Activated CD8-positive, alpha-beta T cell treated with anti-CD3 and anti-CD28 coated beads, Interleukin-2, amount 10 ng/mL, durations not matched to agents 7 days and 5 days (primary cell): ENCODE measurements at regions not wholly inside any gene's neighbourhood (a gene's known extent, or its start where the extent isn't known, plus 50 kb on each side); places are given as distances from the start of the nearest gene placed in this dataset.

ENCODE experiments used
- ATAC-seq: fragments of 150-1000 bp; cut with Tn5 transposase; one replicate; pipeline ENCODE4 v1.10.0; 2021; ENCODE audit warnings: moderate library complexity
- CTCF ChIA-PET: fragments of 350-600 bp; sonication (Branson Sonifier 250); formaldehyde crosslinking; loops from one replicate; lab custom pipeline; 2021; ENCODE audit warnings: antibody characterized with exemption; lab: Charles Lee
- POLR2A ChIA-PET: fragments of 350-600 bp; sonication (Branson Sonifier 250); formaldehyde crosslinking; loops from one replicate; lab custom pipeline; 2021; ENCODE audit warnings: antibody characterized with exemption; lab: Charles Lee
- DNase-seq: peaks from one replicate; pipeline ENCODE4 v3.0.0-alpha.2; 2020
- H3K27ac Mint-ChIP-seq: one replicate; pipeline ENCODE4 v1.8.0; 2021; ENCODE audit warnings: mild to moderate bottlenecking, mixed read lengths
- H3K27me3 Mint-ChIP-seq: one replicate; pipeline ENCODE4 v1.8.0; 2021; ENCODE audit warnings: low read depth, mixed read lengths
- H3K36me3 Mint-ChIP-seq: one replicate; pipeline ENCODE4 v1.8.0; 2021; ENCODE audit warnings: low read depth, mixed read lengths
- H3K4me1 Mint-ChIP-seq: one replicate; pipeline ENCODE4 v1.8.0; 2021; ENCODE audit warnings: low read depth, mixed read lengths
- H3K4me3 Mint-ChIP-seq: one replicate; pipeline ENCODE4 v1.8.0; 2021; ENCODE audit warnings: mild to moderate bottlenecking, mixed read lengths
- H3K9me3 Mint-ChIP-seq: one replicate; pipeline ENCODE4 v1.8.0; 2022; ENCODE audit warnings: mixed read lengths; ENCODE audit not compliant: insufficient read depth

DNA sequence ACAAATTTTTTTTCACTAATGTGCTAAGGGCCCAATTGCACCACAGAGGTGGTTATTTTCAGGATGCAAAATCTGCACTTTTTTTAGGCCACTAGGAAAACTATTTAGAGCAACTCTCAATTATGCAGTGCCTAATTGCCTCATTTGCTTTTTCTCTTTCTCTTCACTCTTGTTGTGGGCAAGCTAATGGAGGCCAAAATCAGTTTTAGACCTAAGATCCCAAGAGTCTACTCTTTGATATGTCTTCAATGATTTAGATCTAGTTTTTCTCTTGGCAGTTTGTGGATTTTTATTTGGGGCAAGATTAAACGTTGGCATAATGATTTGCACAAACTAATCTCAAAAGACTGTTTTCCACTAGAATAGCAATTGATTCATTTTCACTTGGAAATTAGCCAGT is 1996.9 kb downstream of the LRRC4C start:
- H3K4me1 Mint-ChIP-seq, result no peaks in the 10 kb centered on the region
- no peak for ATAC-seq
- peaks cover 22% of the 10 kb centered on the region for H3K9me3 Mint-ChIP-seq
- ChIA-PET CTCF (no interaction called here), POLR2A (no interaction called here)
- no peak for DNase-seq
- H3K27ac Mint-ChIP-seq, result no peak overlapping the region
- H3K4me3 Mint-ChIP-seq, result no peak overlapping the region
- no peaks in the 10 kb centered on the region for H3K27me3 Mint-ChIP-seq
- H3K36me3 Mint-ChIP-seq, result no peaks in the 10 kb centered on the region

GRCh38 chr11:39461066-39461465 is 1998.4 kb downstream of the LRRC4C start:
- H3K4me1 Mint-ChIP-seq, result no peaks in the 10 kb centered on the region
- H3K9me3 Mint-ChIP-seq, result peaks cover 15% of the 10 kb centered on the region
- H3K27ac Mint-ChIP-seq, result no peak overlapping the region
- no peaks in the 10 kb centered on the region for H3K36me3 Mint-ChIP-seq
- ATAC-seq, result no peak
- CTCF ChIA-PET, result no interaction called here
- no peak for DNase-seq
- POLR2A ChIA-PET, result no interaction called here
- H3K4me3 Mint-ChIP-seq, result no peak overlapping the region
- H3K27me3 Mint-ChIP-seq, result no peaks in the 10 kb centered on the region

DNA sequence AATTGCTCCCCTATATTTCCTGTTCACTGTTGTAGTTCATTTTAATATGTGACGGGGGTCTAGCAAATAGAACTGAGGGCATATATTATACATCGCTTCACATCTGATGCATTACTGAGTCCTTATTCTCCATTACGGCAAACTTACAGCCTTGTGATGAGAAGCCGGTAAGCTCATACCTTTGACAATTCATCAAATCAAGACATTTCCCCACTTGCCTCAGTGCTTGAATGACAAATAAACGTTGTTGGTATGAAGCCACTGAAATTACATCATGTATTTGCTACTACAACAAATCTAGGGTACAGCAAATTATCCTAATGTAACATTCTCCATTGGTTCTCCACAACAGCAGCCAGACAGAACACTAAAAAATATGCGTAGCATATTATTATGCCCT is 1999.8 kb downstream of the LRRC4C start:
- ChIA-PET POLR2A (no interaction called here), CTCF (no interaction called here)
- ATAC-seq (no peak), DNase-seq (no peak)
- Mint-ChIP-seq H3K36me3 (no peaks in the 10 kb centered on the region), H3K4me1 (no peaks in the 10 kb centered on the region), H3K27ac (no peak overlapping the region), H3K9me3 (peaks cover 7% of the 10 kb centered on the region), H3K27me3 (no peaks in the 10 kb centered on the region), H3K4me3 (no peak overlapping the region)

- ChIA-PET CTCF (no interaction called here), POLR2A (no interaction called here)
- no peak for ATAC-seq
- Mint-ChIP-seq H3K4me3 (no peak overlapping the region), H3K9me3 (peaks cover 5% of the 10 kb centered on the region), H3K4me1 (no peaks in the 10 kb centered on the region), H3K27me3 (no peaks in the 10 kb centered on the region), H3K27ac (no peak overlapping the region), H3K36me3 (no peaks in the 10 kb centered on the region)
- DNase-seq, result no peak
Observed at GRCh38 chr11:39458481-39458880, 2001.0 kb downstream of the LRRC4C start.

GRCh38 chr11:39443424-39444022 is 2015.9 kb downstream of the LRRC4C start:
- Mint-ChIP-seq H3K36me3 (no peaks in the 10 kb centered on the region), H3K4me1 (no peaks in the 10 kb centered on the region), H3K27me3 (no peaks in the 10 kb centered on the region), H3K9me3 (peaks cover 24% of the 10 kb centered on the region), H3K4me3 (no peak overlapping the region), H3K27ac (no peak overlapping the region)
- CTCF ChIA-PET, result no interaction called here
- DNase-seq (no peak), ATAC-seq (no peak)
- POLR2A ChIA-PET, result no interaction called here

GRCh38 chr11:39442177-39442576 is 2017.3 kb downstream of the LRRC4C start:
- H3K4me3 Mint-ChIP-seq, result no peak overlapping the region
- no peaks in the 10 kb centered on the region for H3K4me1 Mint-ChIP-seq
- ChIA-PET CTCF (no interaction called here), POLR2A (no interaction called here)
- ATAC-seq (no peak), DNase-seq (no peak)
- H3K9me3 Mint-ChIP-seq, result peaks cover 21% of the 10 kb centered on the region
- no peaks in the 10 kb centered on the region for H3K36me3 Mint-ChIP-seq
- no peaks in the 10 kb centered on the region for H3K27me3 Mint-ChIP-seq
- no peak overlapping the region for H3K27ac Mint-ChIP-seq

DNA sequence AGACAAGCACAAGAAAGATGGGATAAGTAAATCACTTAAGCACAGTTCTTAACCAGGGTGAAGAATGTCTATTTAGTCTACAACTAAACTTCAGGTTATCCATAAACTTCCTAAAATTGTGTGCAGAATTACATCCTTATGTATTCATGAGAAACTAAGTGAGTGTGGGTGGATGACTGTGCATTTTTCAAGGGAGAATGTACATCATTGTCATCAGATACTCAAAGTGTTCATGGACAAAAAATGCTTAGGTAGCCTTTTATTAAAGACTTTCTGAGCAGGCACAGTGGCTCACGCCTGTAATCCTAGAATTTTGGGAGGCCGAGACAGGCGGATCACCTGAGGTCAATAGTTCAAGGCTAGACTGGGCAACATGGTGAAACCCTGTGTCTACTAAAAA is 2023.8 kb downstream of the LRRC4C start:
- POLR2A ChIA-PET, result no interaction called here
- no peaks in the 10 kb centered on the region for H3K36me3 Mint-ChIP-seq

DNA sequence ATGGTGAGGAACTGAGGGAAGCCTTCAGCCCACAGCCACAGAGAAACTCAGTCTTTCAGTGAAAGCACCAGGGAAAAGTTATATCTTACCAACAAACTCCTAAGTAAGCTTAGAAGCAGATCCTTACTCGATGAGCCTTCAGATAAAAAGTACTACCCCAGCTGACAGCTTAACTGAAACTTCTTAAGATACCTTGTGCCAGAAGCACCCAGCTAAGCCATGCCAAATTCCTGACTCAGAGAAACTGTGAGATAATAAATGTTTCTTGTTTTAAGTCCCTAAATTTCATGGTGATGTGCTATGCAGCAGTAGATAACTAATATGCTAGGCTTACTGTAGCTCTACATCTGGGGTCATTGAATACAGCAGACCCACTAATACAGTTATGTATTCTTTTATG is 2025.0 kb downstream of the LRRC4C start:
- CTCF ChIA-PET, result no interaction called here

More for the DNA sequence above, 2023.8 kb downstream of the LRRC4C start:
- DNase-seq (no peak), ATAC-seq (no peak)
- Mint-ChIP-seq H3K4me3 (no peak overlapping the region), H3K27ac (no peak overlapping the region), H3K4me1 (no peaks in the 10 kb centered on the region), H3K9me3 (peaks cover 8% of the 10 kb centered on the region), H3K27me3 (no peaks in the 10 kb centered on the region)
- CTCF ChIA-PET, result no interaction called here

DNA sequence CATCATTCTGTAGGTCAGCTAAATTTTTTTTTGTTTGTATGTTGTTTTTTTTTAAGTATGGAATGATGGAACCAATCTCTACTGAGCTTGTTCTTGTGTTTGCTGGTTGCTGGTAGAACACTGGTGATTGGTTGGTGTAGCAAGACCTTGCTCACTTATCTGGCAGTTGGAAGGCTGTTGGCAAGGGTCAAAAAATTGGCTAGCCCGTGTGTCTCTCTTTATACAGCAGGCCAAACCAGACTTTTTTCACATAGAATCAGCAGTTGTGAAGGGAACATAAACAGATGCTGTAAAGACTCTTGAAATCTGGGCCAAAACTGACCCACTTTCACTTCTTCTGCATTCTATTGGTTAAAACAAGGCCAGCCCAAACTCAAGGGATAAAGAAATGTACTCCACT is 2026.5 kb downstream of the LRRC4C start:
- no peaks in the 10 kb centered on the region for H3K36me3 Mint-ChIP-seq
- no peak overlapping the region for H3K4me3 Mint-ChIP-seq
- no peaks in the 10 kb centered on the region for H3K4me1 Mint-ChIP-seq
- DNase-seq (no peak), ATAC-seq (no peak)
- H3K27ac Mint-ChIP-seq, result no peak overlapping the region
- ChIA-PET CTCF (no interaction called here), POLR2A (no interaction called here)
- H3K27me3 Mint-ChIP-seq, result no peaks in the 10 kb centered on the region
- peaks cover 4% of the 10 kb centered on the region for H3K9me3 Mint-ChIP-seq

More for the DNA sequence above, 2025.0 kb downstream of the LRRC4C start:
- no peak for DNase-seq
- Mint-ChIP-seq H3K27ac (no peak overlapping the region), H3K9me3 (peaks cover 4% of the 10 kb centered on the region), H3K27me3 (no peaks in the 10 kb centered on the region), H3K36me3 (no peaks in the 10 kb centered on the region), H3K4me1 (no peaks in the 10 kb centered on the region), H3K4me3 (no peak overlapping the region)
- POLR2A ChIA-PET, result no interaction called here
- ATAC-seq, result no peak

GRCh38 chr11:39425226-39425625 is 2034.2 kb downstream of the LRRC4C start:
- ChIA-PET CTCF (no interaction called here), POLR2A (no interaction called here)
- H3K4me1 Mint-ChIP-seq, result no peaks in the 10 kb centered on the region
- ATAC-seq (no peak), DNase-seq (no peak)
- H3K4me3 Mint-ChIP-seq, result no peak overlapping the region
- no peaks in the 10 kb centered on the region for H3K27me3 Mint-ChIP-seq
- no peaks in the 10 kb centered on the region for H3K9me3 Mint-ChIP-seq
- no peaks in the 10 kb centered on the region for H3K36me3 Mint-ChIP-seq
- no peak overlapping the region for H3K27ac Mint-ChIP-seq

- H3K36me3 Mint-ChIP-seq, result no peaks in the 10 kb centered on the region
- ATAC-seq, result no peak
- ChIA-PET CTCF (no interaction called here), POLR2A (no interaction called here)
- no peaks in the 10 kb centered on the region for H3K4me1 Mint-ChIP-seq
- no peaks in the 10 kb centered on the region for H3K27me3 Mint-ChIP-seq
- no peak overlapping the region for H3K4me3 Mint-ChIP-seq
- DNase-seq, result no peak
- H3K27ac Mint-ChIP-seq, result no peak overlapping the region
- H3K9me3 Mint-ChIP-seq, result peaks cover 8% of the 10 kb centered on the region
Observed at GRCh38 chr11:39412117-39412516, 2047.3 kb downstream of the LRRC4C start.

DNA sequence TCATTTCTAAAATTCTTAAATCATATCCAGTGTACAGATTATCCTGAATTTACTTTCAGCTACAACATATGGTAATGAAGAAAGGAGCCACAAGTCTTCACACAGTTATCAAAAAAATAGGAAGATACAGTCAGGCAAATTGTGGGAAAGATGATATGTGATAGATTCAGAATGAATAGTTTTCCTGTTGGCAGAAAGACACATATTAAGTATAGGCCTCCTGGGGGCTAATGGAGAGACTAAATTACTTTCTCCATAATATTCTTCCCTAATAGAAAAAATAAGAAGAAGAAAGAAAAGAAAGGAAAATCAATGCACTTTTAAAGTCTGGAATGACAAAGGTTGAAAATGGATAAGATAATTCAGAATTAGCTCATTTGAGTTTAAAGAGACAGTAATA is 2073.5 kb downstream of the LRRC4C start:
- Mint-ChIP-seq H3K9me3 (peaks cover 8% of the 10 kb centered on the region), H3K4me3 (no peak overlapping the region), H3K27me3 (no peaks in the 10 kb centered on the region), H3K4me1 (no peaks in the 10 kb centered on the region), H3K27ac (no peak overlapping the region), H3K36me3 (no peaks in the 10 kb centered on the region)
- POLR2A ChIA-PET, result no interaction called here
- CTCF ChIA-PET, result no interaction called here
- ATAC-seq, result no peak
- DNase-seq, result no peak
